ENCODE measurements at regions not wholly inside any gene's neighbourhood (a gene's known extent, or its start where the extent isn't known, plus 50 kb on each side); places are given as distances from the start of the nearest gene placed in this dataset.

GRCh38 chr15:92772061-92772460 is 116.5 kb upstream of the FAM174B start:
- no peaks in the 10 kb centered on the region; the same call in 2 of the 3 replicates for H3K4me1 Mint-ChIP-seq

More at GRCh38 chr15:92772061-92772460, 116.5 kb upstream of the FAM174B start:
- no peaks in the 10 kb centered on the region for H3K79me2 ChIP-seq (replicated peaks; ENCODE audit: insufficient read depth)
- no peak overlapping the region for H3K4me2 ChIP-seq
- Mint-ChIP-seq H3K27ac (no peak overlapping the region), H3K9me3 (peaks cover 24% of the 10 kb centered on the region), H3K36me3 (ENCODE audit: low read depth) (peaks cover 6% of the 10 kb centered on the region), H3K27me3 (ENCODE audit: insufficient read depth, low read depth, poor library complexity) (peaks cover 4% of the 10 kb centered on the region), H3K4me3 (no peak overlapping the region)
- no peak overlapping the region for H3K4me3 ChIP-seq
- H3K4me1 ChIP-seq (ENCODE audit: insufficient read depth) = no peaks in the 10 kb centered on the region
- no peak overlapping the region for H3K27ac ChIP-seq (ENCODE audit: low read depth)
- H3K9me2 ChIP-seq (ENCODE audit: insufficient read depth) = no peaks in the 10 kb centered on the region
- H3K27me3 ChIP-seq (ENCODE audit: insufficient read depth) = no peaks in the 10 kb centered on the region
- DNase-seq (ENCODE audit: low spot score) = no peak
- H4K20me1 ChIP-seq (replicated peaks; ENCODE audit: insufficient read depth) = no peaks in the 10 kb centered on the region
- ATAC-seq = no peak
- no peak overlapping the region for H2AFZ ChIP-seq
- no peaks in the 10 kb centered on the region for H3F3A ChIP-seq (replicated peaks; ENCODE audit: low read depth)
- no peaks in the 10 kb centered on the region for H3K36me3 ChIP-seq (ENCODE audit: insufficient read depth)
- TF ChIP-seq ZNF114 (CRISPR knock-in tag; IDR thresholded peaks at IDR 0.05) (no peak), ZNF331 (CRISPR knock-in tag; IDR thresholded peaks at IDR 0.05; ENCODE audit: low read depth) (no peak), CTCF (conservative IDR thresholded peaks at IDR 0.05; ENCODE audit: low read depth in 2 of 2) (no peak), POLR2AphosphoS5 (IDR thresholded peaks at IDR 0.05; ENCODE audit: low read depth) (no peak), ZNF462 (CRISPR knock-in tag; IDR thresholded peaks at IDR 0.05) (no peak), EZH2phosphoT487 (IDR thresholded peaks at IDR 0.05; ENCODE audit: unreplicated experiment) (no peak), REST (IDR thresholded peaks at IDR 0.05; ENCODE audit: unreplicated experiment) (no peak), JUNB (IDR thresholded peaks at IDR 0.05; ENCODE audit: unreplicated experiment) (no peak), NANOG (IDR thresholded peaks at IDR 0.05; ENCODE audit: borderline replicate concordance) (no peak), ETS1 (IDR thresholded peaks at IDR 0.05) (no peak), STAT1 (IDR thresholded peaks at IDR 0.05; ENCODE audit: unreplicated experiment) (no peak), CREB1 (CRISPR knock-in tag; IDR thresholded peaks at IDR 0.05; ENCODE audit: low read depth) (no peak), EZH2 (IDR thresholded peaks at IDR 0.05; ENCODE audit: low read depth, unreplicated experiment) (no peak)

Data from GM23338 (cell line).